ENCODE measurements at regions not wholly inside any gene's neighbourhood (a gene's known extent, or its start where the extent isn't known, plus 50 kb on each side); places are given as distances from the start of the nearest gene placed in this dataset.

DNA sequence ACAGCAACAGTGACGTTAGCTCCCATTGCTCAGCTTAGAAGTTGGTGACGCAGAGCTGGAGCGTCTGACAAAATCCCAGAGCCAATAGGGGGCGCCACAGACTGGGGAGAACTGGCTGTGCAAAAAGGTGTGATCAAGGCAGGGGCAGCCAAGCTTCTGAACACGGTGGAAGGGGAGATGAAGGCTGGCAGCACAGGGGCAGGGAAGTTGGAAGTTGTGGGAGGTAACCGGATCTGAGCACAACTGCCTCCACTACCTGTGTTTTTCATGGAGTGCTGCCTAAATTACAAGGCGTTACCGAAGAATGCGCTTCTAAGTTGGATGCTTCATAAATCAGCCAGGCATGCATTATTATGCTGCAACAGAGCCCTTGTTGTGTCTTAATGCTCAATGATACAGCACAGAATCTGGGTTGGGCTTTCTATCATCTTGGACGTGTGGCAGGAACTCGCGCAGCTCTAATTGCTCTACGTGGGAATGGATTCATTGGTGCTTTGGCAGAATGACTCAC, 370.0 kb downstream of the SLC4A3 start:
- no peak for DNase-seq (ENCODE audit: low read depth in 2 of 2)

DNA sequence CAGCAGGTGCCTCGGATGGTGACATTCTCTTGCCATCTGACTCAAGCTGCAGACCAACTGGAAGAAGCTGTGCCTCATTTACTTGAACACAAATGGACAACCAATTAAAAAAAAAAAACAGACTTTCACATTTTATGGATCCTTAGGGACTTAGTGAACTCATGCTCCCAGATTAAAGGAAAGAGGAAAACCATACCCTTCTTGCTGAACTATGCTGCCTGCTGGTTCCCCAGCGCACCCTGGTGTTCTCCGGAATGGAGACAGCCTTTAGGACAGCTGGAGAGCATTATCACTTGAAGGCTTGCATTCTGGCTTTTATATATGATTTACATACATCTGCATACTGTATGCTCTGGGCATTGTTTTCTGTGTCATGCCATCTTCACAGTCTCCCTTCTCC, 370.7 kb downstream of the SLC4A3 start:
- DNase-seq (ENCODE audit: low read depth in 2 of 2), result no peak

DNA sequence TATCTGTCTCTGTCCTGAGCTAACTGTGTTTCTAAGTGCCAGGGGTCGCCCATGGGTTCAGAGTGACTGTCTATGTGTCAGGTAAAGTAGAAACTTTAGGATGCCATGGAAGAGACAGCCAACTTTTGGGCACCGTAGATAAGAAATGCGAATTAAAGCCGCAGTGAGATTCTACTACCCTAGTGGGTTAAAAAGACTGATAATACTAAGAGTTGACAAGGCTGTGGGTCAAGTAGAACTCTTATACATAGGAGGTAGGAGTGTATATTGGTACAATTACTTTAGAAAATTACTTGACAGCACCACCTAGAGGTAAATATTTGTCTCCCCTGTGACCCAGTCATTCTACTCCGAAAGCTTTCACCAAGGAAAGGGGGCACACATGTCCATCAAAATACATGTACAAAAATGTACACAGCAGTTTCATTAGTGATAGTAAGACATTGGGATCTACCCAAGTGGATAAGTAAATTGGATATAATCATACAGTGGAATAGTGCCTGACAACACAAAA, 371.3 kb downstream of the SLC4A3 start:
- no peak for DNase-seq (ENCODE audit: low read depth in 2 of 2)

DNA sequence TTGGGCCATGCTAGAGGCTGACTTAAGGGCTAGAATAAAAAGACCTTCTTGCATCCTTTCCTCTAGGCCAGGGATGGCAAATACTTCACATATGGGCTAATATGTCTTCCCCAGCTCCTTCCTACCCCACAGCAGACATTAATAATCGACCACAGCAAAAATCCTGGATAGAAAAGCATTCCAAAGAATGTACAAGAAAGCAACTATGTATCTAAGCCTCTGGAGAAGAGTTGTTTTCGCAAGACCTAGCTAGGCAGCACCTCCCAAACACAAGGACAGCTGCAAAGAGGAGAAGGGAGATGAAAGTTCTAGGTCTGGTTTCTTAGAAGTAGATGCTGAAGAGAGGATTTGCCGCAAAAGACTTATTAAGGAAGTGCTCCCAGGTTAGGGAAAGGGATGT, 372.6 kb downstream of the SLC4A3 start:
- no peak for DNase-seq (ENCODE audit: low read depth in 2 of 2)

DNA sequence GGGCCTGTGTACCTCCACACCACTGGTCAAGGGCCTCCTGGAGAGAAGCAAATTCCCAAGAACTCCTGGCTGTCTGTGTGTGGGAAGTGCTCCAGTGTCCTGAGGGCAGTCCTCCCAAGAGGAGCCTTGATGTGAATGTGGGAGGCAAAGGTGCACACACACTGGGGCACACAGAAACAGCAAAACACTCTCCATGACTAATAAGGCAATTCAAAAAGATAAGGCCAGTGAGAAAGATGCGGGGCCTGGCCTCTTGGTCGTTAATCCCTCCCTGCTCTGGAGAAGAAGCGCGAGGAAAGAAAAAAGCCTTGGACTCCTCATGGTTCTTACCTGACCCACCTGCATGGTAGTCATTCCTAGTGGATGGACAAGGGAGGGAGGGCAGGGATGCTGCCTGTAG, 373.2 kb downstream of the SLC4A3 start:
- no peak for DNase-seq (ENCODE audit: low read depth in 2 of 2)

DNA sequence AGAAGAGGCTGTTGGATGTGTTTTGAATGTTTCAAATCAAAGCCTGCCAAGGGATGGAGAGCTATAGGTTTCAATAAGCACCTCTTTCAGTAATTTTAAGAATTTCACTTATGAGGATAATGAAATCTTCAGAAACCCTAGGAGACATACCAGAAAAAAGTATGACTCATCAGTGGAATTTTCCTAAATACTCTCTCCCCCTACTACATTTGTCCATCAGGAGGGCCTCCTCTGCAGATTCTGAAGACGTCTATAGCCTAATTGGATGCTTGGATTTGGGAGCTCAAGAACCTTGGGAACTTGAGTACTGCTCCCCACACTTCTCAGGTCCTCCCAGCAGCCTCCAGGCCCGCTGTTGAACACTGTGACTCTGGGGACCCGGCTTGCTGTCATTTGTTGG, 374.3 kb downstream of the SLC4A3 start:
- DNase-seq (ENCODE audit: low read depth in 2 of 2), result no peak

DNA sequence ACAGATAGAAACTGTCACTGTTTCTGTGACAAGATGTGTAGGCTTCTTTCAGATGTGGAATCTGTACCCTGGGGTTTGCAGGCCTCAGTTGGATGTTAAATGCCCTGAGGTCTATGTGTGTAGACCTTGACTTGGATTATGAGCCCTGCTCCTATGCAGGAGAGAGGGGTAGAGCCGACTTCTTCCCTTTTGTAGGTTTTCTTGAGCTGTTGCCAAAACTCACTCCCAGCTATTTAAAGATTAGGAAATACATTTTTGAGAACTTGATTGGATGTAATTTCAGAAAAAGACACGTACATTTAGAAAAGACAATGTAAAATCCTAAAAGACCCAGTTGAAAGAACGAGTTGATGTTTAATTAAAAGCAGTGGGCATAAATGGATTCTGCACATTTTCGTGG, 374.8 kb downstream of the SLC4A3 start:
- no peak for DNase-seq (ENCODE audit: low read depth in 2 of 2)

DNA sequence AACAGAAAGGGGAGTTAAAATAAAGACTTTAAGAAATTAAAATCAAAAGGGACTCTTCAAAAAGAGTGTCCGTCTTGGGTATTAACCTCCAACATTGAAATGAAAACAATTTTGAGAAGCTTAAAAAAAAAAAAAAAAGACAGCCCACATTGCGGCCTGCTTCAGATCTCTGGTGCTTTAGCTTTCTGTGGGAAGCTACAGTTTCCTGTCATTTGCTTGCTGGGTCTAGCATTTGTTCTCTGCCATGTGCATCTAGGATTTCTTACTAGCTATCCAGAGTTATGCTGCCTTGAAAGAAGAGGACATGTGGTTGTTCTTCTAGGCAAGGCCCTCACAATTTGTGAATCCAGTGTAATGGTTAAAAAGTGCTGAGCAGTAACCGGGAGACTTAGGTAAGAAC, 375.3 kb downstream of the SLC4A3 start:
- DNase-seq (ENCODE audit: low read depth in 2 of 2), result no peak

DNA sequence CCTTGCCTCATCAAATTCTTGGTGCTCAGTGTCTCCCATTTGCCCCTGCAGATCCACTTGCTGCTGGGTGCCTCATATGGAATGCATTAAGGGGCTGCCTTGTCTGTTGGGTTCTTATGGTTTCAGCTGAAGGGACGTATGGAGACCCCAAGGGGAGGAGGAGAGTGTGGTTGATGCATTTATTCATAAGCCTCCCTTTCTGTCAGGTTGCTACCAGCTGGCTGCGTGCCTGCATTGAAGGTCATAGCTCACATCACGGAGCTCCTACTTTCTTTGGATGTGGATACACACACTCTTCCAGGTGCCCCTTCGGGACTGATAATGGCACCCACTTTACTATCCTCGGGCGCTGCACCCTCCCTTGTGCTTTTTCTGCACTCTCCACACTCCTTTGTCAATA, 377.9 kb downstream of the SLC4A3 start:
- no peak for DNase-seq (ENCODE audit: low read depth in 2 of 2)

DNA sequence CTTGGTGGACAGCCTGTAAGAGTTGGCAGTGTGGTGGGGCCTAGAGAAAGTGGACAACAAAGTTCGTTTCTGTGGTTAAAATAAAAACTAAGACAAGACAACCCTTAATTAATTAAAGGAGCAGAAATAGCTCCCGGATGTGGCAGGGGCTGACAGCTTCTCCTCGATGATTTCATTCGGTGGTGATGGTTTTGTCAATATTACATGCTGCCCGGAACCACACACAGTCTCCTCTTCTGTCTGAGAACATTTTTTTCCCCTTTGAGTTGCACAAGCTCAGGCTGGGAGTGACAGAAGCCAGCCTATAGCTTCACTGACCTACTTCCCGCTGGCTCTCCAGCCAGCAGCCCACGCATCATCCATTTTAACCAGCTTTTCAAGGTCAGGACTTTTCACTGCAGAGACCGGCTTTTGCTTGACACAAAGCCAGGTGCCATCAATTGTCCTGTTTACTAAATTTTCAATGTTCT, 378.8 kb downstream of the SLC4A3 start:
- DNase-seq (ENCODE audit: low read depth in 2 of 2), result no peak

DNA sequence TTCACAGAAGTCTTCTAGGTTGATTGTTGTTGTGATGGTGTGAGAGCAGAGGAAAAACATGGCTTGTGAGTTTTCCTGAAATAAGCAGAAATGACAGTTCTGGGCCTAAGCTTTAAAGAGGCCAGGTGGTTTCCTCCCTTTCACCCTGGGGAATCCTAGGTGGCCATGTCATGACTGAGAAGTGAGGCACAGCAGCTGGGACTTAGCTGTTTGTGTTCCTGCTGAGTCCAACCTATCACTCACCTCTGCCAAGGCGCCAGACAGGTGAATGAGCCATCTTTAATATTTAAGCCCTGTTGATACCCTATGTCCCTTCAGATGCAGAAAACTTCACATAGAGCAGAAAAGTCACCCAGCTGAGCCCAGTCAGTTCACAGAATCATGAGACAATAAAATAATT, 384.4 kb downstream of the SLC4A3 start:
- no peak for DNase-seq (ENCODE audit: low read depth in 2 of 2)

DNA sequence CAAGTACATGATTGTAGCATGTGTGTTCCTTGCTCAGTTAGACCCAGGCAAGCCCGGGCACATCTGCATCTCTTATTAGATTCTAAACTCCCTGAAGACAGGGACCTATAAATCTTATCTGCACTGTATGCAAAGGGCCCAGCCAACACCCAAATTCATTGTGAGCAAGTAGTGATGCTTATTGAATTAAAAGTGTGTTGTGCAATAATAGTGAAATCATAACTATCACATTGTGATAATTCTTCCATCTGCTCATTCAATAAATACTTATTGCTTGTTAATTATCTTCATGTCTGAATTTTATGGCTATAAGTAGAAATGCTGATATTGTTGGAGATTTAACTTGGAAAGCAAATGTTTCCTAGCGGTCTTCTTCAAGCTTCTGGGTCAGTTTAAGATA, 387.5 kb downstream of the SLC4A3 start:
- DNase-seq (ENCODE audit: low read depth in 2 of 2), result no peak

DNA sequence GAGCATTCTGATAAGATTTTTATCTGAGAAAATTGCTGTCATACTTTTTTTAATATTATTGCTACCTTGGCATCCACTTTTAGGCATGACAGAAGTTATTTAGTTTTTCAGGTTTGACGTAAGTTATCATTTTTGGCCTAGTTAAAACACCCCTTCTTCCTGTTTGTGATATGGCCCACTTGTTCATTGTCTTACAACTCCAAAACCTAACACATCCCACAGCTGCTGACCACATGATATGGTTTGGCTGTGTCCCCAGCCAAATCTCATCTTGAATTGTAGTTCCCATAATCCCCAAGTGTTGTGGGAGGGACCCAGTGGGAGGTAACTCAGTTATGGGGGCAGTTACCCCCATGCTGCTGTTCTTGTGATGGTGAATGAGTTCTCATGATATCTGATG, 388.1 kb downstream of the SLC4A3 start:
- no peak for DNase-seq (ENCODE audit: low read depth in 2 of 2)

DNA sequence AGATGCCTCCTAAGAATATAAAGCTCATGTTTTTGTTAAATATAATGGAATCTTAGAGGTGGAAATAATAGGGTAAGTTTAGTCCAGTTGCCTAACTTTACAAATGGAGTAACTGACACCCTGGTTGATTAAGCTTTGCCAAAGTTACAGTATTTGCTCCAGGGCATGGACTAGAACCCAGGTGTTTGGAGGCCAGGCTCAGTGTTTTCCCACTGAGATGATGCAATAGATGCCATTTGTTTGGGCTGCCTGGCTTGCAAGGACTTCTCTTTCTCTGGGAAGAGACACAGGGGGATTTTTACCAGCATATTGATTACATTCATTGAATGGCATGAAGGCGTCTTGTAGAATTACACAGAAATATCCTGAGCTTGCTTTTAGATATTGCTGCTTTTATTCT, 397.8 kb downstream of the SLC4A3 start:
- DNase-seq (ENCODE audit: low read depth in 2 of 2), result no peak

DNA sequence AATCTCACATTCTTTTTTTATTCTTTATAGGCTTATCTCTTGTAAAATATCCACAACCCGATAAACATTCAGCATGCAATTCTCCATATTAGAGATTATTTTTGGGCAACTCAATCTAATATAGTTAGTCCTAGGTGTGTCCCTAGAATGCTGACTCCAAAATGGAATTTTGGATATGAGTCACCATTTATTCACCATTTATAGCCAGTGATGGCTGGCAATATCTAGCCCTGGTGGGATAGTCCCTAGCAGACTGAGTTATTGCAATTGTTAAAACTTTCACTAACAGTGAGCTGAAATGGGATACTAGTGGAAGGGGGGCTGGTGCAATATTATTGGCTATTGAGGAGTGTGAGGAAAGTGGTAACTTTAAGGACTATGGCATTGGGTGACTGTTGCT, 401.6 kb downstream of the SLC4A3 start:
- DNase-seq (ENCODE audit: low read depth in 2 of 2), result no peak

DNA sequence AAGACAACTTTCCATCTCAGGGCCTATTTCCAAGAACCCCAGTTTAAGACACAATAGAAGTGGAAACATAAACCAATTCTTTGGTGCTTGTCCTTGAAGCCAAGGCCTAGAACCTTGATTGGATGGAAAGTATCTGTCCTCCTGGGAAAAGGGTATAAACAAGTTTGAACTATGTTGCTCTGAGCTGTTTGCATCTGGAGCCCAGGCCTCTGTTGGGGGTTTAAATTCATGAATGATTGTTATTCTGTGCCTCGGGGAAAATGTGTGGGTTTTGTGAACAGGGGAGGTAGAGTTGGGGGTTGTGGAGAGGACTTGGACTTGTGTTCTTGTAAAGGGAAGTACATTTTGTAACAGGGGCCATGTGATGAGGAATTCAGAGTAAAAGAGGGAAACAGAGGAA, 406.1 kb downstream of the SLC4A3 start:
- no peak for DNase-seq (ENCODE audit: low read depth in 2 of 2)

DNA sequence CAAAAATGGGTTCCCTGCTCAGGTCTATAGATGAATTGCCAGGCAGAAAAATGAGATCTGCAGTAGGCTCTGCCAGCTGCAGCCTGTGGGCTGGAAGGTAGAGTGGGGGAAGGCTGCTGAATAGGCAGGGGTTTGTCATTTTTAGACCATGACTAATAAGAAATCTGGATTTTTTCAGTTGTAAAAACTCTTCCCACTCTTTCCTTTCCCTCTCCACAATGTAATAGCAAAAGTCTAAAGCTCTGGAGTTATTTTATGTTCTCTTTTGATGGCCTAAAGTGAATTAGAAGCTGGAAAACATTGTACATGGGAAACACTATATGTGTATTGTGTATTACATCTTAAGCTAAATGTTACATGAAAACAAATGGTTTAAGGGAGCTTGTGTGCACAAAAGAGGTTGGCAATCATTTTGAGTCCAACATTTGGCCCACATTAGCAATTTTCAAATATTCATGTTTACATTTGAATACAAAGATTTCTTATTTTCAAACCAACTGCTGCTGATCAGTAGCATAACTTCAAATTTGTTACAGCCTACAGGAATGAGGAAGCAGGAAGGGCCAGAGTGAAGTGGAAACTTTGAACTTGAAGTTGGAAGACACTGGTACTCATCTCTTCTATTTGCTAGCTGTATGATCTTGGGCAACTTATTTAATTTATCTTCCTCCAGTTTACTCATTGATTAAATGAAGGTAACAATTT, 407.1 kb downstream of the SLC4A3 start:
- no peak for DNase-seq (ENCODE audit: low read depth in 2 of 2)

DNA sequence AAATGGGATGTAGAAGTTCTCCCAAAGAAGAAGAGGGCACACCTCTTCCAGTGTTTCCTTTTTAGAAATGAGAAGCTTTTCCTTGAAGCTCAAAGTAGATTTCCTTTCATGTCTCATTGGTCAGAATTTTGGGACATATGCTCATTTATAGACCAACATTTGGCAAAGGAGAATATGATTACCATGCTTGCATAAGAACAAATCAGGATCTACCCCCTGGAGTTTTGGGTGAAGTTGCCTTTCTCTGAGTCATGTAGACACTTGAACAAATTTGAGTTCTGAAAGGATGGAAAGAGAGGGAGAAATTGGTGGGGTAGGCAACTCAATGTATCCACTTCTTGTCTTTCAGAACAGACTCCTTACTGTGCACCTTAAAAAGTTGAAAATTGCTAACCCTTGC, 409.0 kb downstream of the SLC4A3 start:
- DNase-seq (ENCODE audit: low read depth in 2 of 2), result no peak

DNA sequence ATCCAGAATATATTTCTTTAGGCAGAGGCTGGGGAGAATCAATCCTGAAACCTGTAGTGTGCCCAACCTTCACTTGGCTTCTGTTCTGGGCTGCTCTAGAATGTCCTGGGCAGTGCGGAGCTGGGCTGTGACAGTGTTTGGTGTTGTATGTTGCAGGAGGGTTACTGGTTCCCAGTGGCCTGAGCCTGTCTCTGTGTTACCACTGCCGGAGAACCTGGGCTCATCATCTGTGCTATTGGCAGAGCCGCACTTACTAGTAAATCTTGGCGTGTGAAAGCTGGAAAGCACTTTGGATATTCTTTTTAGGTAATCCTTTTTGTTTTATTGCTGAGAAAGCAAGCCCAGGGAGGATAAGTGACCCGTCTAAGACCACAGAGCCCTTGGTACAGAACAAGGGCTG, 412.9 kb downstream of the SLC4A3 start:
- no peak for DNase-seq (ENCODE audit: low read depth in 2 of 2)

DNA sequence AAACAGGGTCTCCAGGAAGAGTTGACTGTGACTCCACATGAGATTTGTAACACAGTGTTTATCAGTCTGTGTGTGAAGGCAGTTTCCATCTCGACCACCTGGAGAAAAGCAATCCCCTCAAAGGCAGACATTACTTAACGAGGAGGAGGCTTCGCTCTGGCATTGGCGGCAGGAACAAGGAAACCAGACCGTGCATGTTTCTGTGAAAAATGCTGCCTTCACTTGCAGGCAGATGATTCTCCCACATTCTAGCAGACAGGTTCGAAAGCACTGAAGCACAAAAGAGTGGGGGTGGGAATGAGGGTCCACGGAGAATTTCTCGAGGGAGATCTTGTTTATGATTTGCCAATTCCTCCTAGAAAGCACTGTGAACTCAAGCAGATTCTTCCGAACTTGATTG, 414.0 kb downstream of the SLC4A3 start:
- DNase-seq (ENCODE audit: low read depth in 2 of 2), result no peak

DNA sequence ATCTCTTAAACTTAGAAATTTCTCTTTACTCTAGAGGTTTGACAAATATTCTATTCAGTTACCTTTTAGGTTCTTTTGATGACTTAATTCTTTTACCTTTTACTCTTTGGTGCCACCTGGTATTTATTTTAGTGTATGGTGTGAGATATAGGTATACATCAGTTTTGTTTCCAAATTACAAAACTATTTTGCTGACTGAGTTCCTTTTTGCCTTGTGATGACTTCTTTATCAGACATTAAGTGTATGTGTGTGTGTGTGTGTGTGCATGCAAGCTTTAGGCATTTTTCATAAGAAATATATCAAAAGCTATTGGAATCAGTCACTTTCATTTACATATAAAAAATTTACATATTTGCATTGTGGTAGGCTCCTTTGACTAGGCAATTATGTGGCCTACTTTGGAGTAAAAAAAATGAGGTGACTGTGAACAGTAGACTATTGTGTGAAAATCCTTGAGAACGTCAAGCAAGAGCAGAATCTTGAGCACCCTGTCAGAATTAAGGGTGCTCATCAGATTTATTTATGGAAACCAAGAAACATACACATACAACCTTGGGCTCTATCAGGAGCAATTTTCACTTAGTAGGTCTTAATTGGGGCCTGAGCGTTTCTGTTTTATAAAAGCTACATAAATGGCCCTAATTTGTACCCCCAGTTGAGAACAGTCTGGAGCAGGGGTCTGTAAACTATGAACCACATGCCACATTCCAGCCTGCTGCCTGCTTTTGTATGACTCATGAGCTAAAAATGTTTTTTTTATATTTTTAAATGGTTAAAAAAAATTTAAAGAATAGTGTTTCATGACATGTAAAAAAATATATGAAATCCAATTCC, 415.9 kb downstream of the SLC4A3 start:
- DNase-seq (ENCODE audit: low read depth in 2 of 2), result no peak

DNA sequence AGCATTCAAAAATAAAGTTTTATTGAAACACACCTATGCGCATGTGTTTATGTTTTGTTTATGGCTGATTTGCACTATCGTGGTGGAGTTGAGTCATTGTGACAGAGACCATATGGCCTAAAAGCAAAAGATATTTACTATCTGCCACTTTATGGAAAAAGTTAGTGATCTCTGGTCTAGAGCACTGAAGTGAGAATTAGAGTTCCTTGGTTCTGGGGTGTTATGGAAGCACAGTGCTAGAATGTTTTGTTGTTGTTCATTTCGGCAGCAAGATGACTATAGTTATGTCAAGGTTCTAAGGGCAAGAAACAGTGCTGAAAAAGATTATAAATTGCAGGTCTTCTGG, 416.5 kb downstream of the SLC4A3 start:
- no peak for DNase-seq (ENCODE audit: low read depth in 2 of 2)

DNA sequence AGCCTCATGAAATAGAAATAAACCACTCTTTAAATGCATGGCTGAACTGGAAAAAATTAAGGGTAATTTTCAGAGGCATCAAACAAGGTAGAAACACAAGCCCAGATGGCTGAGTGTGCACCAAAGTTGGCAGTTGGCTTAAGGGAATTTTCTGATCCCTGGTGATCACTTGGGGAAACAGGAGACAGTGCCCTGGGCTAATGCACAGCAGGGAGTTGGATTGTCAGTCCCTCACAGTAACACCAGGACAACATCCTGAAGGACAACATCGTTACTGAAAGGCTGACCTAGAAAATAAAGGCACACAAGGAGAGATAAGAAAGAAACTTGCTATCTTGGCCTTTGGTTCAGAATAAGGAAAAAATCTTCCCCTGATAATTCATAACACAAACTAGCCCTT, 417.0 kb downstream of the SLC4A3 start:
- DNase-seq (ENCODE audit: low read depth in 2 of 2), result no peak
